Transverse colon (tissue), 4 donors: ENCODE measurements at regions not wholly inside any gene's neighbourhood (a gene's known extent, or its start where the extent isn't known, plus 50 kb on each side); places are given as distances from the start of the nearest gene placed in this dataset.

Experiments
- DNase-seq: peaks from one replicate; pipeline ENCODE4 v3.0.0-alpha.2; 2019
- H3K27ac ChIP-seq, 4 donors: fragments of 200-600 bp; sonication (generic); 2 replicates each; pipeline ENCODE4 v1.5.1; 2016 to 2018; ENCODE audit warnings: inconsistent platforms in 4 of 4
- H3K27me3 ChIP-seq: fragments of 200-600 bp; sonication (generic); 2 replicates; pipeline ENCODE4 v1.5.1; 2017; ENCODE audit warnings: inconsistent platforms
- H3K36me3 ChIP-seq, 4 donors: fragments of 200-600 bp; sonication (generic); 2 replicates each; pipeline ENCODE4 v1.5.1; 2017 to 2019; ENCODE audit warnings: inconsistent platforms in 4 of 4
- H3K4me1 ChIP-seq, 4 donors: fragments of 200-600 bp; sonication (generic); 2 replicates each; pipeline ENCODE4 v1.5.1; 2017 to 2020; ENCODE audit warnings: inconsistent platforms in 4 of 4
- H3K4me3 ChIP-seq, 4 donors: fragments of 200-600 bp; sonication (generic); 1 replicate in 1 of 4; 2 replicates in 3 of 4; pipeline versions ENCODE4 v1.5.1 to v1.6.1; 2017 to 2019; ENCODE audit warnings: inconsistent platforms in 4 of 4
- H3K9me3 ChIP-seq, 2 donors: fragments of 200-600 bp; sonication (generic); 2 replicates each; pipeline ENCODE4 v1.5.1; 2017 to 2019; ENCODE audit warnings: inconsistent platforms in 2 of 2
- EP300 ChIP-seq: sonication (generic); formaldehyde crosslinking; IDR thresholded peaks from one replicate; pipeline ENCODE4 v1.6.1; 2017; ENCODE audit warnings: antibody characterized with exemption, low read depth
- POLR2A ChIP-seq: fragments of 450-650 bp; IDR thresholded peaks from one replicate; pipeline ENCODE4 v1.6.1; 2016; ENCODE audit warnings: antibody characterized with exemption, mild to moderate bottlenecking, moderate library complexity
- POLR2AphosphoS5 ChIP-seq, 3 donors: sonication (generic); formaldehyde crosslinking; IDR thresholded peaks; one replicate each; pipeline ENCODE4 v1.6.1; 2016; ENCODE audit warnings: antibody characterized with exemption in 3 of 3
- WGBS, 2 donors: methylation state at CpG; one replicate each; pipeline ENCODE4 v1.1.5; 2018; ENCODE audit warnings: low coverage in 1 of 2; 5-methylcytosine and 5-hydroxymethylcytosine counted together
- in situ Hi-C, 4 donors: fragments of 200-750 bp; cut with MboI; loops; one replicate each; pipeline versions ENCODE4 v1.15.0 to v1.15.1; 2017; ENCODE audit warnings: low sequenced_read_pairs in 3 of 4, low pct_ligation_motif_present in 1 of 4, low pct_unique_long_range_greater_than_20kb in 1 of 4
- intact Hi-C: fragments of 100-400 bp; cut with DNase I; formaldehyde crosslinking; loops from one replicate; pipeline ENCODE4 v1.15.1; 2023; ENCODE audit warnings: low total_unique reads
- TF ChIP-seq, protein P1 (sequence below), 5 experiments: fragments of 200-600 bp in 3 of 5; fragments of 450-650 bp in 2 of 5; sonication (generic) in 3 of 5; IDR thresholded peaks; 1 replicate in 2 of 5; 2 replicates in 3 of 5; pipeline ENCODE4 v1.5.1; 2016 to 2017; ENCODE audit warnings: antibody characterized with exemption in 5 of 5, inconsistent platforms in 3 of 5, mild to moderate bottlenecking in 2 of 5, moderate library complexity in 1 of 5

DNA sequence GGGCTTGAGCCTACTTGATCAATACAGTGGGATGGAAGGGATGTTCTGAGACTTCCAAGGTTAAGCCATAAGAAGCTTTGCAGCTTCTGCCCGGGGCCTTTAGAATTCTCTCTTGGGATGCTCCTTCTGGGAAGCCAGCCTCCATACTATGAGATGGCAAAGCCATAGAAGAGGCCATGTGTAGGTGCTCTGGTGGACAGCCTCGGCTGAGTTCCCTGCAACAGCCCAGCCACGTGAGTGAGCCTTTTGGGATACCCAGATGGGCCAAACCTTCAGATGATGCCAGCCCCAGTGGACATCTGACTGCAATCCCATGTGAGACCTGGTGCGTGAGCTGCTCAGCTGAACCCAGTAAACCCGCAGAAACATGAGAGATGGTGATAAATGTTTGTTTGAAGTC lies 370.6 kb downstream of the RPS24 start:
- intact Hi-C loops = no loop called here
- in situ Hi-C loops = no loop called here
- DNase-seq = no peak

DNA sequence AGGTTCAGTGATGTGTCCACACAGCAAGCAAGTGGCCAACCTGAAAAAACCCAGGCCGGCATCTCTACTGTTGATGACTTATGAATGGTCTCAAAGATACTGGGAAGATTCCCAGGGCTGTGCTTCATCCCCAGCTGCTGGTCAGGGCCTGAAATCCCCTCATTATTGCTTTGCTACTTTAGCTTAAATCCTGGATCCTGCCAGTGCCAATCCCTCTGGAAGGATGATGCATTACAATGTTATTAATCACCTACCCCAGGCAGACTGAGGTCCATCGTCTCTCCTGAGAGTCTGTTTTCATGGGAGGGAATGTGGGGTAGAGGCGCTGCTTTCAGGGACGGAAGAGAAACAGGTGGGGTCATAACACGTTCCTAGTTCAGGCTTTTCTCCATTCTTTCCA lies 371.6 kb downstream of the RPS24 start:
- H3K36me3 ChIP-seq = no peaks in the 10 kb centered on the region
- H3K27me3 ChIP-seq = no peaks in the 10 kb centered on the region
- intact Hi-C loops = no loop called here
- DNase-seq = no peak
- WGBS, 2 donors = 82 to 85% methylated on average over 4 to 5 of the region's 5 CpGs
- in situ Hi-C loops = no loop called here
- H3K9me3 ChIP-seq = no peaks in the 10 kb centered on the region
- no peak for TF ChIP-seq EP300
- TF ChIP-seq POLR2A = no peak
- TF ChIP-seq POLR2AphosphoS5 (IDR thresholded peaks at IDR 0.05) = no peak
- TF ChIP-seq, protein P1, sequence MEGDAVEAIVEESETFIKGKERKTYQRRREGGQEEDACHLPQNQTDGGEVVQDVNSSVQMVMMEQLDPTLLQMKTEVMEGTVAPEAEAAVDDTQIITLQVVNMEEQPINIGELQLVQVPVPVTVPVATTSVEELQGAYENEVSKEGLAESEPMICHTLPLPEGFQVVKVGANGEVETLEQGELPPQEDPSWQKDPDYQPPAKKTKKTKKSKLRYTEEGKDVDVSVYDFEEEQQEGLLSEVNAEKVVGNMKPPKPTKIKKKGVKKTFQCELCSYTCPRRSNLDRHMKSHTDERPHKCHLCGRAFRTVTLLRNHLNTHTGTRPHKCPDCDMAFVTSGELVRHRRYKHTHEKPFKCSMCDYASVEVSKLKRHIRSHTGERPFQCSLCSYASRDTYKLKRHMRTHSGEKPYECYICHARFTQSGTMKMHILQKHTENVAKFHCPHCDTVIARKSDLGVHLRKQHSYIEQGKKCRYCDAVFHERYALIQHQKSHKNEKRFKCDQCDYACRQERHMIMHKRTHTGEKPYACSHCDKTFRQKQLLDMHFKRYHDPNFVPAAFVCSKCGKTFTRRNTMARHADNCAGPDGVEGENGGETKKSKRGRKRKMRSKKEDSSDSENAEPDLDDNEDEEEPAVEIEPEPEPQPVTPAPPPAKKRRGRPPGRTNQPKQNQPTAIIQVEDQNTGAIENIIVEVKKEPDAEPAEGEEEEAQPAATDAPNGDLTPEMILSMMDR (IDR thresholded peaks at IDR 0.05) = no peak
- H3K4me1 ChIP-seq = peaks cover 6 to 12% (median 10%) of the 10 kb centered on the region in 4 donors
- H3K27ac ChIP-seq = no peak overlapping the region
- no peak overlapping the region for H3K4me3 ChIP-seq

More for the DNA sequence above, 370.6 kb downstream of the RPS24 start:
- peaks cover 6 to 12% (median 10%) of the 10 kb centered on the region in 4 donors for H3K4me1 ChIP-seq
- no peak overlapping the region for H3K4me3 ChIP-seq
- H3K9me3 ChIP-seq = no peaks in the 10 kb centered on the region
- H3K36me3 ChIP-seq = no peaks in the 10 kb centered on the region
- TF ChIP-seq POLR2A (no peak), EP300 (no peak), POLR2AphosphoS5 (IDR thresholded peaks at IDR 0.05) (no peak)
- TF ChIP-seq, protein P1 (IDR thresholded peaks at IDR 0.05) = no peak
- H3K27ac ChIP-seq = no peak overlapping the region
- no peaks in the 10 kb centered on the region for H3K27me3 ChIP-seq
- WGBS, 2 donors = 95% methylated on average over 5 of the region's 5 CpGs; no CpG with 5 or more reads in 1 of the 2 donors

DNA sequence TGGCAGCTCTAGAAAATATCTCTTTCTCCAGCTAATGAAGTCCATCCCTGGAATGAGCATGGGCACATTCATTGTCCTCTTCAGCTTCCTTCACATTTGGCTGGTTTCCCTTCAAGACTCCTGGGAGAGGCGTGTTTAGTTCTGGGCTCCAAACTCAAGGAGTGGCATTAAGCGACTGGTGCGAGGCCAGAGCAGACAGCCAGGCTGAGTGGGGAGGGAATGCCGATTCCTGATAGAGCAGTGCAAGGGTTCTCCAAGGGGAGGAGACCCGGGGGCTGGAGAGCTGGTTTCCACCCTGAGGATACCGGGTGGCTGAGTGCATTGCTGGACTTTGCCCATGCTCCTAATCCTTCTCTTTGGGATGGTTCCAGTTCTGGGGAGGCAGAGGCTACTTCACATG lies 372.1 kb downstream of the RPS24 start:
- 40 to 67% methylated on average over 1 to 6 of the region's 6 CpGs for WGBS, 2 donors
- intact Hi-C loops (no loop called here), in situ Hi-C loops (no loop called here)
- no peak for DNase-seq
- Histone ChIP-seq H3K27me3 (no peaks in the 10 kb centered on the region), H3K9me3 (no peaks in the 10 kb centered on the region), H3K4me1 (peaks cover 6 to 12% (median 10%) of the 10 kb centered on the region in 4 donors), H3K36me3 (no peaks in the 10 kb centered on the region), H3K4me3 (no peak overlapping the region), H3K27ac (no peak overlapping the region)
- TF ChIP-seq, protein P1 (IDR thresholded peaks at IDR 0.05) = no peak
- no peak for TF ChIP-seq EP300
- no peak for TF ChIP-seq POLR2A
- TF ChIP-seq POLR2AphosphoS5 (IDR thresholded peaks at IDR 0.05) = no peak

DNA sequence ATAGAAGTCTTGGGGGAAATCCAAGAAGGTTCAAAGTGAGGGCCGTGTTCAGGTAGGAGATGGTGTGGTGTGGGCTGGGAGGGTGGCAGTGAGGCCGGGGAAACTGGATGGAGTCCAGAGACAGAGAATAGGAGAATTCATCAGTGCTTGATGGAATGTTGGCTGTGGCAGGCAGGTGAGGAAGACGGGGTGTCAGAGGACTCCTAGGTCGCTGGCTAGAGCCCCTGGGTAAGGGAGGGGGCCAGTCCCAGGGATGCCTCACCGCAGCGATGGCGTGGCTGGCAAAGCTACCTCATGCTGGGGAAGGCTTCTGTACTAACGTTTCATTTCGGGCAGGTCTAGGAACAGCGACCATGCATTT lies 373.0 kb downstream of the RPS24 start:
- H3K36me3 ChIP-seq = no peaks in the 10 kb centered on the region
- intact Hi-C loops = no loop called here
- no peak for TF ChIP-seq POLR2A
- no peak for TF ChIP-seq POLR2AphosphoS5 (IDR thresholded peaks at IDR 0.05)
- TF ChIP-seq, protein P1 (IDR thresholded peaks at IDR 0.05) = no peak
- no peak for TF ChIP-seq EP300
- DNase-seq = no peak
- peaks cover 6 to 12% (median 10%) of the 10 kb centered on the region in 4 donors for H3K4me1 ChIP-seq
- H3K9me3 ChIP-seq = no peaks in the 10 kb centered on the region
- peak overlapping the region in 1 of 4 donors; percentile 3 for H3K4me3 ChIP-seq
- 17 to 35% methylated on average over 1 to 10 of the region's 10 CpGs for WGBS, 2 donors
- in situ Hi-C loops = no loop called here
- no peak overlapping the region for H3K27ac ChIP-seq
- no peaks in the 10 kb centered on the region for H3K27me3 ChIP-seq
